ENCODE measurements at regions not wholly inside any gene's neighbourhood (a gene's known extent, or its start where the extent isn't known, plus 50 kb on each side); places are given as distances from the start of the nearest gene placed in this dataset.
"Not testable (repeated sequence)": the region's sequence is repeated elsewhere in the genome, so short reads cannot be mapped to it uniquely, and the experiment has no call there.

- DNase-seq (ENCODE audit: low read depth in 4 of 6, low spot score in 6 of 6): no peak
- H3K36me3 ChIP-seq (ENCODE audit: control insufficient read depth, insufficient read depth, low read length): no peaks in the 10 kb centered on the region
- no peaks in the 10 kb centered on the region for H3K4me1 ChIP-seq (ENCODE audit: control insufficient read depth, insufficient read depth, low read length)
- no peaks in the 10 kb centered on the region for H3K9me3 ChIP-seq (ENCODE audit: control insufficient read depth, insufficient read depth, low read length)
- no peak overlapping the region for H3K27ac ChIP-seq (ENCODE audit: low read depth, low read length)
- H3K4me3 ChIP-seq (ENCODE audit: low read depth, low read length): no peak overlapping the region
- H3K27me3 ChIP-seq (ENCODE audit: control insufficient read depth, insufficient read depth, low read length): no peaks in the 10 kb centered on the region
These were observed 105.4 kb upstream of the DIAPH2 start for GRCh38 chrX:96579252-96579651.

- WGBS (ENCODE audit: insufficient coverage): no CpG with 5 or more reads among the region's 2 CpGs
- DNase-seq (ENCODE audit: low read depth in 4 of 6, low spot score in 6 of 6): no peak
- no peaks in the 10 kb centered on the region for H3K4me1 ChIP-seq (ENCODE audit: control insufficient read depth, insufficient read depth, low read length)
- no peaks in the 10 kb centered on the region for H3K9me3 ChIP-seq (ENCODE audit: control insufficient read depth, insufficient read depth, low read length)
- H3K4me3 ChIP-seq (ENCODE audit: low read depth, low read length): no peak overlapping the region
- no peak overlapping the region for H3K27ac ChIP-seq (ENCODE audit: low read depth, low read length)
- H3K36me3 ChIP-seq (ENCODE audit: control insufficient read depth, insufficient read depth, low read length): no peaks in the 10 kb centered on the region
- H3K27me3 ChIP-seq (ENCODE audit: control insufficient read depth, insufficient read depth, low read length): no peaks in the 10 kb centered on the region
These were observed 94.2 kb upstream of the DIAPH2 start for GRCh38 chrX:96590403-96590802.

- Histone ChIP-seq H3K36me3 (ENCODE audit: control insufficient read depth, insufficient read depth, low read length) (no peaks in the 10 kb centered on the region), H3K4me3 (ENCODE audit: low read depth, low read length) (no peak overlapping the region), H3K4me1 (ENCODE audit: control insufficient read depth, insufficient read depth, low read length) (no peaks in the 10 kb centered on the region), H3K27ac (ENCODE audit: low read depth, low read length) (no peak overlapping the region), H3K27me3 (ENCODE audit: control insufficient read depth, insufficient read depth, low read length) (no peaks in the 10 kb centered on the region), H3K9me3 (ENCODE audit: control insufficient read depth, insufficient read depth, low read length) (no peaks in the 10 kb centered on the region)
- WGBS (ENCODE audit: insufficient coverage): 50% methylated on average over 2 of the region's 4 CpGs
- DNase-seq (ENCODE audit: low read depth in 4 of 6, low spot score in 6 of 6): peak in 2 of 6 donors; percentile 23 to 28
These were observed 93.2 kb upstream of the DIAPH2 start for GRCh38 chrX:96591421-96591820.

- not testable (repeated sequence) for H3K9me3 ChIP-seq (ENCODE audit: control insufficient read depth, insufficient read depth, low read length); H3K4me3 ChIP-seq (ENCODE audit: low read depth, low read length); H3K4me1 ChIP-seq (ENCODE audit: control insufficient read depth, insufficient read depth, low read length); H3K27ac ChIP-seq (ENCODE audit: low read depth, low read length); H3K27me3 ChIP-seq (ENCODE audit: control insufficient read depth, insufficient read depth, low read length); H3K36me3 ChIP-seq (ENCODE audit: control insufficient read depth, insufficient read depth, low read length); DNase-seq (ENCODE audit: low read depth in 4 of 6, low spot score in 6 of 6)
- 89% methylated on average over 8 of the region's 9 CpGs for WGBS (ENCODE audit: insufficient coverage)
These were observed 86.8 kb upstream of the DIAPH2 start for GRCh38 chrX:96597847-96598246.

- 67% methylated on average over 1 of the region's 3 CpGs for WGBS (ENCODE audit: insufficient coverage)
- no peak overlapping the region for H3K27ac ChIP-seq (ENCODE audit: low read depth, low read length)
- H3K4me1 ChIP-seq (ENCODE audit: control insufficient read depth, insufficient read depth, low read length): no peaks in the 10 kb centered on the region
- no peaks in the 10 kb centered on the region for H3K9me3 ChIP-seq (ENCODE audit: control insufficient read depth, insufficient read depth, low read length)
- H3K27me3 ChIP-seq (ENCODE audit: control insufficient read depth, insufficient read depth, low read length): peaks cover 5% of the 10 kb centered on the region
- H3K4me3 ChIP-seq (ENCODE audit: low read depth, low read length): no peak overlapping the region
- no peak for DNase-seq (ENCODE audit: low read depth in 4 of 6, low spot score in 6 of 6)
- no peaks in the 10 kb centered on the region for H3K36me3 ChIP-seq (ENCODE audit: control insufficient read depth, insufficient read depth, low read length)
These were observed 72.9 kb upstream of the DIAPH2 start for GRCh38 chrX:96611619-96612362.

- Histone ChIP-seq H3K4me3 (ENCODE audit: low read depth, low read length) (no peak overlapping the region), H3K36me3 (ENCODE audit: control insufficient read depth, insufficient read depth, low read length) (no peaks in the 10 kb centered on the region), H3K4me1 (ENCODE audit: control insufficient read depth, insufficient read depth, low read length) (no peaks in the 10 kb centered on the region), H3K27ac (ENCODE audit: low read depth, low read length) (no peak overlapping the region), H3K27me3 (ENCODE audit: control insufficient read depth, insufficient read depth, low read length) (peaks cover 2% of the 10 kb centered on the region), H3K9me3 (ENCODE audit: control insufficient read depth, insufficient read depth, low read length) (no peaks in the 10 kb centered on the region)
- DNase-seq (ENCODE audit: low read depth in 4 of 6, low spot score in 6 of 6): no peak
- 83% methylated on average over 2 of the region's 4 CpGs for WGBS (ENCODE audit: insufficient coverage)
These were observed 69.2 kb upstream of the DIAPH2 start for GRCh38 chrX:96615448-96615847.

GRCh38 chrX:96619588-96619987, 65.1 kb upstream of the DIAPH2 start:
- H3K9me3 ChIP-seq (ENCODE audit: control insufficient read depth, insufficient read depth, low read length): no peaks in the 10 kb centered on the region
- no peaks in the 10 kb centered on the region for H3K4me1 ChIP-seq (ENCODE audit: control insufficient read depth, insufficient read depth, low read length)
- DNase-seq (ENCODE audit: low read depth in 4 of 6, low spot score in 6 of 6): no peak
- H3K36me3 ChIP-seq (ENCODE audit: control insufficient read depth, insufficient read depth, low read length): no peaks in the 10 kb centered on the region
- no peak overlapping the region for H3K4me3 ChIP-seq (ENCODE audit: low read depth, low read length)
- H3K27ac ChIP-seq (ENCODE audit: low read depth, low read length): no peak overlapping the region
- H3K27me3 ChIP-seq (ENCODE audit: control insufficient read depth, insufficient read depth, low read length): no peaks in the 10 kb centered on the region

GRCh38 chrX:96621811-96622210, 62.8 kb upstream of the DIAPH2 start:
- H3K9me3 ChIP-seq (ENCODE audit: control insufficient read depth, insufficient read depth, low read length): no peaks in the 10 kb centered on the region
- no peak for DNase-seq (ENCODE audit: low read depth in 4 of 6, low spot score in 6 of 6)
- H3K4me3 ChIP-seq (ENCODE audit: low read depth, low read length): no peak overlapping the region

More at GRCh38 chrX:96621811-96622210, 62.8 kb upstream of the DIAPH2 start:
- H3K27ac ChIP-seq (ENCODE audit: low read depth, low read length): no peak overlapping the region
- 17% methylated on average over 1 of the region's 1 CpG for WGBS (ENCODE audit: insufficient coverage)
- no peaks in the 10 kb centered on the region for H3K27me3 ChIP-seq (ENCODE audit: control insufficient read depth, insufficient read depth, low read length)
- no peaks in the 10 kb centered on the region for H3K4me1 ChIP-seq (ENCODE audit: control insufficient read depth, insufficient read depth, low read length)
- no peaks in the 10 kb centered on the region for H3K36me3 ChIP-seq (ENCODE audit: control insufficient read depth, insufficient read depth, low read length)

Data from spinal cord (tissue), 9 donors.